ENCODE measurements at regions not wholly inside any gene's neighbourhood (a gene's known extent, or its start where the extent isn't known, plus 50 kb on each side); places are given as distances from the start of the nearest gene placed in this dataset.

GRCh38 chr11:116162086-116162885, 610.5 kb downstream of the BUD13 start:
- no peak for DNase-seq (ENCODE audit: low read depth)

DNA sequence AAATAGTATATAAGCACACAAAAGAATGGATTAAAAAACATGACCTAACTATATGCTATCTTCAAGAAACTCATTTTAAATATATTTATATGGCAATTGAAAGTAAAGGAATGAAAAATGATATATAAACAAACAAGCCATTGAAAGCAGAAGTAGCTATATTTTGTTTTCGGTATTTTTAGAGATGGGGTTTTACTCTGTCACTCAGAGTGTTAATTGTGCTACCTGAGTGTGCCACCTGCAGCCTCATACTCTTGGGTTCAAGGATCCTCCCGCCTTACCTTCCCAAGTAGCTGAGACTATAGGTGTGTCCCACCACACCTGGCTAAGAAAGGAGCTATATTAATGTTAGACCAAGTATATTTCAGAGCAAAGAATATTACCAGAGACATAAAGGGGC, 624.1 kb downstream of the BUD13 start:
- no peak for DNase-seq (ENCODE audit: low read depth)

DNA sequence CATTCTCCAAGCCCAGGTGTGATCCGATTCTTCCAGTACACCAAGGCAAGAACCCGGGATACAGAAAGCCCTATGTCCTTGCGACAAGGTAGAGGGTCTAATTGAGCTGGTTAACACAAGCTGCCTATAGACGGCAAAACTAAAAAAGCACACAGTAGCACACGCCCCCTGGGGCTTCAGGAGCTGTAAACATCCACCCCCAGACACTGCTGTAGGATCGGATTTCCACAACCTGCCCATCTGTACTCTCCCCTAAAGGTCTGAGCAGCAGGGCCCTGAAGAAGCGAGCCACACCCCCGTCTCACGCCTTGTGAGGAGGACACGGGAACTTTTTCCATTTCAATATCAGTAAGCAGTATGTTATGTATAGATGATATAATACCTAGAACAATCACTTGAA, 624.7 kb downstream of the BUD13 start:
- no peak for DNase-seq (ENCODE audit: low read depth)

DNA sequence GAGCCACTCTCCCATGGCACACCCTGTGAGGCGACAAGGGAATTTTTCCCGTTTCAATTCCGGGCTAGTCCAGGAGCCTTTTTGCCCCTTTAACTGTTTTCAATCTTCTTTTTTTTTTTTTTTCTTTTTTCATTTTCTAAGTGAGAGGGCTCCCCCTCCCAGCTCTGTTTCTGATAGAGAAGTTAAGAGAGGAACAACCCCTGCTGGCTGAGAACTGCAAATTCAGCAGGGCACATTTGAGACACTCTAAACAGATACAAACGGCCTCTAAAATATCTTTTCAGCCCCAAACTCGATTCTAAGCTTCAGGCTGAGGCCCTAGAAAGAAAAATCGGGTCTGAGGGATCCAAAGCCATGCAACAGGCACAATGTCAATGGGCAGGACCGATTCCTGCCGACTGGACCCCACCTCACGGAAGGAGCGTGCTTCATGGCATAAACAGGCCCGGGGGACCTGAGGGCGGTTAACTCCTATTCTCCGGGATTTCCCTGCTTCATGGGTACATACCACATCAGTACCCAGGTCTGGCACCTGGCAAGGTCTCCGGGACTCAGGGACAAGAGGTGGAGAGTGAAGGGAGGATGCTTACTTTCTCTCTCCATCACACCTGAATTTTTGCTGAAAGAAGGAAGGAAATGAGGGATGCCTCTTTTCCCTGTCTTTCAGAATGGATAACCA, 627.5 kb downstream of the BUD13 start:
- no peak for DNase-seq (ENCODE audit: low read depth)

- no peak for DNase-seq (ENCODE audit: low read depth)
Observed at GRCh38 chr11:116144387-116144958, 628.3 kb downstream of the BUD13 start.

DNA sequence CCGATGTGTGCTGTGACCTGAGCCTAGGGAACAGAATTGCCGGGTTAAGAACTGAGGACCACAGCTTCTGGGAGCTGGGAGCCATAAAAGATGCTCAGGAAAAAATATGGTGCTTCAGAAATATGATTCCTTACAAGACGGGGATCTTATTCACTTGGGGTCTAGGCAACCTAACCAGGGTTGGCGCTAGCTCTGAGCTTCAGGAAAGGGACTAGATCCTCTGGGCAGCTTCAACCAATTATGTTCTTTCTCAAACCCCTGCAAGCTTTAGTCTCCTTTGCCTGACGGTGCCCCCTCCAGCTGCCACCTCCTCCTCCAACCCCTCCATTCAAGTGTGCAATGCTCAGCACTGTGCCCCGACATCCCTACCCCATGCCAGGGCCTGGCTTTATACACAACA, 634.1 kb upstream of the CADM1 start:
- no peak for DNase-seq (ENCODE audit: low read depth)

DNA sequence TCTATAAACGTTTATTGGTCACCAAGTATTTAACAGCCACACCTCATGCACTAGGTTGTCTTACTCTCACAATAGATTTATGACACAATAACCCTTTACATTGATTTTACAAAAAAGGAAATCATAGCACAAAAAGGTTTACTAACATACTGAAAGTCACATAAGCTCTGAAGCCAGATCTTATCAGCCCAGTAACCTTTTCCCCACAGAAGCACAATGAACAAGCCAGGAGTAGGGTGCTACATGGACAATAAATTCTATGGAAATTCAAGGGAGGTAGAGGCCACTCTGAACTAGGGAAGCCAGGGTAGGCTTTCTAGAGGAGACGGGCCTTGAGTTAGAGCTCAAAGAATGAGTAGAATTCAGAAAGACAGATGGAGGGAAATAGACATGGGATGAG, 633.5 kb upstream of the CADM1 start:
- no peak for DNase-seq (ENCODE audit: low read depth)

- DNase-seq (ENCODE audit: low read depth), result no peak
Observed at GRCh38 chr11:116136987-116137674, 632.9 kb upstream of the CADM1 start.

DNA sequence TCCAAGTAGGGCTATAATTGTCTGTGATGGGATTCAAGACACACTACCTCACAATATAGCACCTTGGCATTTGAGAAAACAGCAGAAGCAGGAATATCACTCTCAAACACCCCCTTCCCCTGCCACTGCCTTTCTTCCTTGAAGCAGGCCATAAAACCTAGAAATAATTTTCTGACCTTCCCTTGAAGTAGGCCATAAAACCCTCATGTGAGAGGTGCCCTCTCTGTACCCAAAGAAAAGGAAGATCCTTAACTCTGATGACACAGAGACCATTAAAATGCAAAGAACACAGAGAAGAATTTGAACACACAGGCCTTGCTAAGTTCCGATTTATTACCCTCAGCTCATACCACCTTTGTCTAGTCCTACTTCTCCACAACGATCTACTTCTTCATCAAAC, 631.7 kb upstream of the CADM1 start:
- DNase-seq (ENCODE audit: low read depth), result no peak

DNA sequence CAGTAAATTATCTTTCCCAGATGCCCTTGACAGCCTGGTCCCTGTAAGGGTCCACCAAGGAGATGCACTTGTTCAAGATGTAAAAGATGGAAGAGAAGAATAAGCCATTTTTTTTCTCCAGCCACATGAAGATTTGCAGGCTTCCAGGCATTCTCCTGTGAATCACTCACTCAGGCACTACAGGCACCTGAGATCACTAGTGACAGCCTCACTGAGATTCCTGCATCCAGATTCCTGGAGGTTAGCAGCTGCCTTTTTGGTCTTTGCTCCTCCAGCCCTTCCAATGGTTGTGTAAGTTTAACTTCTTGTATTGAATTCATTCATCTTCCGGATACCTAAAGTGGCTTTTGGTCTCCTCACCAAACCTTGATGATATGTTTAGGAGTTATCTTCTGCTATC, 630.2 kb upstream of the CADM1 start:
- no peak for DNase-seq (ENCODE audit: low read depth)

- no peak for DNase-seq (ENCODE audit: low read depth)
Observed at GRCh38 chr11:116132273-116132978, 628.2 kb upstream of the CADM1 start.

DNA sequence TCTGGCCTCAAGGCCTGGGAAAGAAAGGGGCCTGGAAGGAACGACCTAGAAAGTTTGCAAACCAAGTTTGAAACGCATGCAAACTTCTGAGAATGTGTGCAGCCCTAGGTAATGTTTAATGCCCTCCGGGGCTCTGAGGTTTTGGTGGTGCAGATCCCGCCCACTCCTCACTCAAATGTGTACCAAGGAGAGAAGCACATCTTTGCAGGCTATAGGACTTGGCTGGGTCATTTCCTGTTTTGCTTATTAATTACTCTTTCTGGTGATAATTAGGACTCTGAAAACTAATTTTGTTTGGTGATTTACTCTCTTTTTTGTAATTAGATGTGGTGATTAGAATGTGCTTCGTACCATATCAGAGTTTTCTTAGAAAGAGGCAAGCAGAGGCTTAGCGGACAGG, 625.9 kb upstream of the CADM1 start:
- no peak for DNase-seq (ENCODE audit: low read depth)

DNA sequence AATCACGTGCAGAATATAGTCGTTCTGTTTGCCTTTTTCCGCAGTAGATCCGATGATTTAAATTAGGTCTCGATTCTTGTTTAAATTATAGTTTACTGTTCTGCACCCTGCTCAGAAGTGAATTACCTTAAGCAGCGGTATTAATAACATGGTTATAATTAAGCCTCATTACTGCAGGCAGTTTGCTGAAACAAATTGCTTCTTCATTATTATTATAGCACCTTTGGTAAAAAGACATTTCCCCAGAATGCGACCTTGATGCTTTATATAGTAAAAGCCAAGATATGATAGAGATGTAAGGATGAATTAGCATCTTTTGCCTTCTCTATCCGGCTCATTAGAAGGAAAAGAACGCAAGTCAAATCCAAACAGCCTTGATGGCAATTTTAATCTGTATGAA, 625.2 kb upstream of the CADM1 start:
- no peak for DNase-seq (ENCODE audit: low read depth)

GRCh38 chr11:116126562-116126961, 622.3 kb upstream of the CADM1 start:
- no peak for DNase-seq (ENCODE audit: low read depth)

GRCh38 chr11:116124922-116125714, 620.9 kb upstream of the CADM1 start:
- DNase-seq (ENCODE audit: low read depth), result no peak

DNA sequence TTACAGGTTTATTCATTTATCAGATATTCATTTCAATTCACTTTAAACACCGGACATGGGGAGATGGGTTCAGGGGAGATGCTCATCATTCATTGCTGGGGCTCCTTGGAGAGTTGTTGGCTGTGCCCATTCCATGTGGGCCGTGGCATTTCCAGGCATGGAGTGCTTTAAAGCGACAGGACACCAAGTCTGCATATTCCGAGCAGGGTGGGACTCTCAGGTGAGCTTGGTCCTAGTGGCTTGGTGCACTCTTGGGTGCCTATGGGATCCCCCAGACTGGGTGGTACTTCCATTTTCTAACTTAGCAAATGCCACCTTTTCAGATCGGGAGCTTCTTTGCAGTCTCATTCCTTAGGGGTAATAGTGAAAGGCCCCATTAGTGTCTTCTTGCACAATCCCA, 619.5 kb upstream of the CADM1 start:
- no peak for DNase-seq (ENCODE audit: low read depth)

GRCh38 chr11:116122697-116123472, 618.7 kb upstream of the CADM1 start:
- no peak for DNase-seq (ENCODE audit: low read depth)

GRCh38 chr11:116119158-116119557, 614.9 kb upstream of the CADM1 start:
- no peak for DNase-seq (ENCODE audit: low read depth)

DNA sequence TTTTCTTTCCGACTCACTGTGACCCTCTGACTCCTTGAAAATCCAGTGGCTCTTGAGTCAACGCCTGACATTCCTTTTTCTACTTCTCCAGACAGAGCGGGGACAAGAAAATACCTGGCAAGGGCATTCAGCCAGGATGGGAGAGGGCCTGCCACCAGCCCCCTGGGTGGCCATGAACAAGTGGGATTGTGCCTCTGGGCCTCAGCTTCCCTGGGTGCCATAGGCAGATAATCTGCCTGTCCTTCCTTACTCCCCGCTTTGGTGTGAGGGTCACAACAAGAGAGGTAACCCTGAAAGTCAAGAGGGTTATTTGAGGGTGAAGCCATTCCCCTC, 613.9 kb upstream of the CADM1 start:
- no peak for DNase-seq (ENCODE audit: low read depth)

DNA sequence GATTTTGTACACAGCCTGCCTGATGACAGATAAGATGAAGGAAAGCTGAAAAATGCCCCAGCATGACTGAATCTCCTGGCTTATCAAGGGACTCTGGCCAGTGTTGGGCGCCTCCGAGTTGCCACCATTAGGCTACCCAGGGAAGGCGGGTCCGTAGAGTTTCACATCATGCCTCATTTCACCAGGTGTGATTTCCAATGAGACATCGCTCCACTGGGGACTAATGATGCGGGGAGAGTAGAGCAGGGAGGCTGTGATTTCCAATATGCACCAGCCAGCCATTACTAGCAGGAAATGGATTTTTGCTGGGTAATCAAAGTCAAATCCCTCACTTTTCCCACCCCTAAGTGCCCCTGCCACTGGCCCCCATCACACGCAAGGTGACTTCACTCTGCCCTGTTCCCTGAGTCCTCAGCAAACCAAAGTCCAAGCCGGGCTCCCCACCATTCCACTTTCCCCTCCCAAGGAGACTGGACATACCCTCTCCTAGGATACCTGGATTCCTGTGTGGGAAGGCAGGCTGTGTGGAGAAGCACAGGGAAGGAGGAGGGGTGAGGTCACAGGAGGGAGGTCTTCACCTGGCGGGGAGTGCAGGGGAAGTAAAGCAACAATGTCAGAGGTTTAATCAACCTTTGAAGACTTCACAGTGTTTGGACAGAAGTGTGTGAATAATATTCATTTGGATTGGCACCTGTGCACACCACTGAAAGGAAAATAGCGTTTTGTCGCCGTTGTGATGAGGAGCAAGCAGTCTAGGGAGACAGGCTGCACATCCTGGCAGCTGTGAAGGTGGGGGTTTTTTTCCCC, 613.3 kb upstream of the CADM1 start:
- no peak for DNase-seq (ENCODE audit: low read depth)
